Caco-2 (cell line): ENCODE measurements at regions not wholly inside any gene's neighbourhood (a gene's known extent, or its start where the extent isn't known, plus 50 kb on each side); places are given as distances from the start of the nearest gene placed in this dataset.

ENCODE experiments used
- BruUV-seq: library from RNA; stranded (reverse); fragments of 400-500 nt; replicated peaks from 2 replicates; lab custom pipeline; 2021; lab: Mats Ljungman, UMichigan
- CTCF ChIA-PET: fragments of 300-600 bp; sonication (Branson Sonifier 250); formaldehyde crosslinking; loops from one replicate; lab custom pipeline; 2022; ENCODE audit warnings: antibody characterized with exemption; lab: Charles Lee
- POLR2A ChIA-PET: fragments of 300-600 bp; sonication (Branson Sonifier 250); formaldehyde crosslinking; loops from one replicate; lab custom pipeline; 2022; ENCODE audit warnings: antibody characterized with exemption; lab: Charles Lee
- DNase-seq, 2 experiments: peaks; one replicate each; pipeline versions ENCODE4 v3.0.0 to v3.0.0-alpha.2; 2020 to 2022
- H3K27me3 ChIP-seq: replicated peaks from 2 replicates; pipeline ENCODE4 v1.6.0; 2011; ENCODE audit warnings: low read length; ENCODE audit not compliant: control insufficient read depth, insufficient read depth
- H3K36me3 ChIP-seq: 2 replicates; pipeline ENCODE4 v1.5.1; 2011; ENCODE audit warnings: low read length; ENCODE audit not compliant: control insufficient read depth, insufficient read depth
- H3K4me1 ChIP-seq: fragments of 250-450 bp; sonication (Bioruptor Pico); 2 replicates; pipeline ENCODE4 v1.5.1; 2020; ENCODE audit warnings: mild to moderate bottlenecking
- H3K4me3 ChIP-seq: 2 replicates; pipeline ENCODE4 v1.5.1; 2011; ENCODE audit warnings: low read depth, mild to moderate bottlenecking, control low read depth, low read length
- H3K9me3 ChIP-seq: fragments of 250-450 bp; sonication (Bioruptor Pico); 2 replicates; pipeline ENCODE4 v1.5.1; 2020; ENCODE audit warnings: mild to moderate bottlenecking, moderate library complexity
- H3K27ac Mint-ChIP-seq: one replicate; pipeline ENCODE4 v1.8.0; 2022; ENCODE audit warnings: mixed read lengths; ENCODE audit not compliant: unreplicated experiment
- H3K27me3 Mint-ChIP-seq: one replicate; pipeline ENCODE4 v1.8.0; 2022; ENCODE audit warnings: mixed read lengths; ENCODE audit not compliant: insufficient read depth, unreplicated experiment
- H3K36me3 Mint-ChIP-seq: one replicate; pipeline ENCODE4 v1.8.0; 2022; ENCODE audit warnings: mild to moderate bottlenecking, mixed read lengths; ENCODE audit not compliant: insufficient read depth, unreplicated experiment
- H3K4me1 Mint-ChIP-seq: one replicate; pipeline ENCODE4 v1.8.0; 2022; ENCODE audit warnings: low read depth, mixed read lengths; ENCODE audit not compliant: unreplicated experiment
- H3K4me3 Mint-ChIP-seq: one replicate; pipeline ENCODE4 v1.8.0; 2022; ENCODE audit warnings: mild to moderate bottlenecking, moderate library complexity, mixed read lengths; ENCODE audit not compliant: unreplicated experiment
- H3K9me3 Mint-ChIP-seq: one replicate; pipeline ENCODE4 v1.8.0; 2022; ENCODE audit warnings: mixed read lengths; ENCODE audit not compliant: unreplicated experiment
- intact Hi-C: fragments of 100-400 bp; cut with micrococcal nuclease; formaldehyde crosslinking; loops from one replicate; pipeline ENCODE4 v1.10.0; 2022; ENCODE audit not compliant: unreplicated experiment
- TF ChIP-seq, protein P1 (sequence below), 2 experiments: fragments of 200-600 bp in 1 of 2; IDR thresholded peaks; 1 replicate in 1 of 2; 2 replicates in 1 of 2; pipeline versions ENCODE4 v1.5.1 to v1.8.0; 2011 to 2022; ENCODE audit warnings: antibody characterized with exemption in 1 of 2, control low read depth in 1 of 2, inconsistent platforms in 1 of 2, low read depth in 1 of 2, low read length in 1 of 2, mild to moderate bottlenecking in 1 of 2, moderate library complexity in 1 of 2; ENCODE audit not compliant: insufficient read depth in 1 of 2, severe bottlenecking in 1 of 2, unreplicated experiment in 1 of 2

DNA sequence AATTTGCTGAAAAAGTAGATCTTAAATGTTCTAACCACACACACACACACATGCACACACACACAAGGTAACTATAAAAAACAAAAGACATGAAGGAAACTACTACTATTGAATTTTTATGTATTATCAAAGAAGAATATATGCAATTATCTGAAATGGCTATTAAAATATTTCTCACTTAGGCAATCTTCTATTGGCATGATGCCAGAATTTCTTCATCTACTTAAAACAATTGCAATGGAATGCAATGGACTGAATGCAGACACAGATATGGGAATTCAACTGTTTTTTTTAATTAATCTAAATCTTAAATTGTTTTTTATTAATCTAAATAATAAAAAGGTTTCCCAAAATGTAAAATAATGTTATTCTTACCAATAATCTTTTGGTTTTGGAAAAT is 152.6 kb upstream of the SMLR1 start:
- H3K4me1 ChIP-seq, result no peaks in the 10 kb centered on the region
- BruUV-seq, result no TSS peak
- no peak for DNase-seq
- ChIA-PET CTCF (no interaction called here), POLR2A (no interaction called here)
- H3K4me3 ChIP-seq, result no peak overlapping the region
- TF ChIP-seq, protein P1, sequence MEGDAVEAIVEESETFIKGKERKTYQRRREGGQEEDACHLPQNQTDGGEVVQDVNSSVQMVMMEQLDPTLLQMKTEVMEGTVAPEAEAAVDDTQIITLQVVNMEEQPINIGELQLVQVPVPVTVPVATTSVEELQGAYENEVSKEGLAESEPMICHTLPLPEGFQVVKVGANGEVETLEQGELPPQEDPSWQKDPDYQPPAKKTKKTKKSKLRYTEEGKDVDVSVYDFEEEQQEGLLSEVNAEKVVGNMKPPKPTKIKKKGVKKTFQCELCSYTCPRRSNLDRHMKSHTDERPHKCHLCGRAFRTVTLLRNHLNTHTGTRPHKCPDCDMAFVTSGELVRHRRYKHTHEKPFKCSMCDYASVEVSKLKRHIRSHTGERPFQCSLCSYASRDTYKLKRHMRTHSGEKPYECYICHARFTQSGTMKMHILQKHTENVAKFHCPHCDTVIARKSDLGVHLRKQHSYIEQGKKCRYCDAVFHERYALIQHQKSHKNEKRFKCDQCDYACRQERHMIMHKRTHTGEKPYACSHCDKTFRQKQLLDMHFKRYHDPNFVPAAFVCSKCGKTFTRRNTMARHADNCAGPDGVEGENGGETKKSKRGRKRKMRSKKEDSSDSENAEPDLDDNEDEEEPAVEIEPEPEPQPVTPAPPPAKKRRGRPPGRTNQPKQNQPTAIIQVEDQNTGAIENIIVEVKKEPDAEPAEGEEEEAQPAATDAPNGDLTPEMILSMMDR (IDR thresholded peaks at IDR 0.05; ENCODE audit: insufficient read depth in 1 of 2, low read depth in 1 of 2, low read length in 1 of 2, severe bottlenecking in 1 of 2, unreplicated experiment in 1 of 2), result no peak
- no peaks in the 10 kb centered on the region for H3K27me3 ChIP-seq
- Mint-ChIP-seq H3K9me3 (no peaks in the 10 kb centered on the region), H3K4me3 (no peak overlapping the region), H3K4me1 (no peaks in the 10 kb centered on the region), H3K36me3 (no peaks in the 10 kb centered on the region), H3K27ac (no peak overlapping the region), H3K27me3 (peaks cover 2% of the 10 kb centered on the region)
- intact Hi-C loops, result loop anchor here (5.0 kb wide), 1 partner anchor 307 kb away; the partner anchor contains the start of gene TMEM200A
- no peaks in the 10 kb centered on the region for H3K9me3 ChIP-seq
- H3K36me3 ChIP-seq, result no peaks in the 10 kb centered on the region

DNA sequence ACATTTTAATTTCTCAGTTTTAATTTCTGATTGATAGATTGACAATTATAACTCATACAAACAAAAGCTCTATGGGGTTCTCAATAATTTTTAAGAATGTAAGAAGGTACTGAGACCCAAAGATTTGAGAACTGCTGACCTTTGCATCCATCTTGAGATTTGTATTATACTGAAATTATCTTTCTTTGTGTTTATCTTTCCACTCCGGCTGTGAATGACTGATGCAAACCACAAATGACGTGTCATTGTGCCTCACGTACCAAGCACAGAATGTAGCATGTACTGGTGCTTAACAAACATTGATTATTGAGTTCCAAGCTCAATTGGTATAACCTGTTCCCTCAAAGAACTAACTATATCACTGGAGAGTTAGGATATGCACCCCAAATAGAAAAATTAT is 152.1 kb upstream of the SMLR1 start:
- H3K27ac Mint-ChIP-seq, result no peak overlapping the region
- Histone ChIP-seq H3K27me3 (no peaks in the 10 kb centered on the region), H3K9me3 (no peaks in the 10 kb centered on the region), H3K4me3 (no peak overlapping the region), H3K36me3 (no peaks in the 10 kb centered on the region), H3K4me1 (no peaks in the 10 kb centered on the region)
- no peaks in the 10 kb centered on the region for H3K36me3 Mint-ChIP-seq
- ChIA-PET POLR2A (no interaction called here), CTCF (no interaction called here)
- DNase-seq, result no peak
- TF ChIP-seq, protein P1 (IDR thresholded peaks at IDR 0.05; ENCODE audit: insufficient read depth in 1 of 2, low read depth in 1 of 2, low read length in 1 of 2, severe bottlenecking in 1 of 2, unreplicated experiment in 1 of 2), result no peak
- H3K4me3 Mint-ChIP-seq, result no peak overlapping the region
- H3K9me3 Mint-ChIP-seq, result no peaks in the 10 kb centered on the region
- H3K27me3 Mint-ChIP-seq, result peaks cover 2% of the 10 kb centered on the region
- H3K4me1 Mint-ChIP-seq, result no peaks in the 10 kb centered on the region
- intact Hi-C loops, result loop anchor here (5.0 kb wide), 1 partner anchor 308 kb away; the partner anchor contains the start of gene TMEM200A
- BruUV-seq, result no TSS peak

DNA sequence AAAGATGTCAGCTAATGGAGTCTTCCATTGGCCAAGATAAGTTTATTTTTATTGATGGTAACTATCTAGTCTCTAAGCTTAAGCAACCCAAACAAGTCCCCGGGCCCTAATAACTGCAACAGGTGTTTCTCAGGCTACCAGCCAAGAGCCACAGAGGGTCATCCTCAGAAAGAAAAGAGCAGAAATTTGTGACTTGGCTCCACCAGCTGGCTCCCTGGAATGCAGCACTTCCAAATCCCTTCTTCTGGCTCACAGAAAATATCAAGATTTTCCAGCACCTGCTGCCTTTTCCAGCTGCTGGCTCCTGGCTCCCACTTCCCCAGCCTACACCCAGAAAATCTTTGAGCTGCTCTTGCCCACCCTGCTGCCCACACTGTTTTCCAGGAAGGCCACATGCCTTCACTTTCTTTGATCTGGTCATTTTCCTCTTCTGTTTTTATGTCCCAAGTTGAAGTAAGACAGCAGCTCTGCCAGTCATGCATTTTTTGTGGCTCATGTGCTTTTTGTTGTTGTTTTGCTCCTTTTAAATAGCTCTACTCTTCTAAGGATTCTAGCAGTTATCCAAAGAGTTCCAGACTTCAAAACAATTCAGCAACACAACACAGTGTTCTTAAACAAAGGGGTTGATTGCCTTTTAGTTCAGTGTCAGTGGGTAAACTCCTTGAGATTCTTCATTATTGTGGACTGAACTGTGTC is 151.0 kb upstream of the SMLR1 start:
- H3K9me3 ChIP-seq, result no peaks in the 10 kb centered on the region
- Mint-ChIP-seq H3K4me1 (no peaks in the 10 kb centered on the region), H3K27me3 (peaks cover 2% of the 10 kb centered on the region), H3K4me3 (no peak overlapping the region), H3K27ac (no peak overlapping the region), H3K36me3 (no peaks in the 10 kb centered on the region), H3K9me3 (no peaks in the 10 kb centered on the region)
- intact Hi-C loops, result loop anchor here (1.0 to 5.0 kb wide), 3 partner anchors 309 to 383 kb away; partner anchors contain the start of gene TMEM200A
- no peaks in the 10 kb centered on the region for H3K27me3 ChIP-seq
- TF ChIP-seq, protein P1 (IDR thresholded peaks at IDR 0.05; ENCODE audit: insufficient read depth in 1 of 2, low read depth in 1 of 2, low read length in 1 of 2, severe bottlenecking in 1 of 2, unreplicated experiment in 1 of 2), result peak in 1 of 2 experiments; percentile 51
- peak in 1 of 2 experiments; percentile 14 for DNase-seq
- BruUV-seq, result no TSS peak
- POLR2A ChIA-PET, result no interaction called here
- no peaks in the 10 kb centered on the region for H3K4me1 ChIP-seq
- no peaks in the 10 kb centered on the region for H3K36me3 ChIP-seq
- no peak overlapping the region for H3K4me3 ChIP-seq
- CTCF ChIA-PET, result no interaction called here
